ENCODE measurements at regions not wholly inside any gene's neighbourhood (a gene's known extent, or its start where the extent isn't known, plus 50 kb on each side); places are given as distances from the start of the nearest gene placed in this dataset.

GRCh38 chr2:156124458-156124857 lies 208.1 kb downstream of the NR4A2 start:
- H3K27me3 ChIP-seq (replicated peaks in 1 of 4; ENCODE audit: control insufficient read depth in 3 of 4, extremely low read depth in 1 of 4, insufficient read depth in 3 of 4, low read length in 3 of 4): no peaks in the 10 kb centered on the region
- H3K36me3 ChIP-seq (ENCODE audit: control insufficient read depth in 2 of 4, insufficient read depth in 4 of 4, low read length in 3 of 4): no peaks in the 10 kb centered on the region
- H2BK120ac ChIP-seq (replicated peaks; ENCODE audit: low read depth, low read length): no peak overlapping the region
- no peaks in the 10 kb centered on the region for H4K20me1 ChIP-seq (replicated peaks in 1 of 2; ENCODE audit: control insufficient read depth in 1 of 2, insufficient read depth in 2 of 2, low read length in 2 of 2)
- DNase-seq (ENCODE audit: low read depth in 1 of 2, low spot score in 2 of 2): no peak
- H3K23me2 ChIP-seq (ENCODE audit: low read depth, low read length): no peaks in the 10 kb centered on the region
- H4K5ac ChIP-seq (ENCODE audit: insufficient read length, low read depth, low read length): no peak overlapping the region
- no peak overlapping the region for H3K23ac ChIP-seq (ENCODE audit: insufficient read length)
- H3K4me2 ChIP-seq (ENCODE audit: insufficient read depth in 1 of 2, low read depth in 2 of 2, low read length in 2 of 2): peak overlapping the region in 1 of 2 experiments; percentile 24; a peak in 1 of 4 replicates
- no peak overlapping the region for H3K9ac ChIP-seq (replicated peaks in 1 of 4; ENCODE audit: extremely low read depth in 1 of 4, low read depth in 3 of 4, low read length in 3 of 4)
- H4K8ac ChIP-seq (ENCODE audit: extremely low read depth, insufficient read depth, low read length): no peak overlapping the region
- ChIA-PET CTCF (ENCODE audit: partially characterized antibody) (interaction anchor here (0.9 to 1.3 kb wide), 4 partner anchors 10 to 65 kb away, joined by 3 to 4 read pairs (median 3); no protein-coding TSS in a partner anchor), POLR2A (ENCODE audit: partially characterized antibody) (interaction anchor here (0.6 kb wide), 1 partner anchor 240 kb away, joined by 3 read pairs; no protein-coding TSS in a partner anchor)
- FAIRE-seq: no peak
- H2BK20ac ChIP-seq (ENCODE audit: low read length): no peak overlapping the region
- no peak overlapping the region for H3K14ac ChIP-seq (ENCODE audit: insufficient read length)
- no peak overlapping the region for H3K4me3 ChIP-seq (ENCODE audit: extremely low read depth in 1 of 4, insufficient read depth in 2 of 4, low read depth in 3 of 4, low read length in 4 of 4)
- no peaks in the 10 kb centered on the region; the same call in 1 of the 2 replicates for H3K79me1 ChIP-seq (ENCODE audit: low read depth, low read length)
- no peak overlapping the region for H3K4ac ChIP-seq (replicated peaks; ENCODE audit: insufficient read length, low read depth, low read length)
- no peak overlapping the region for H3K56ac ChIP-seq (replicated peaks; ENCODE audit: insufficient read length, low read depth, low read length)
- no peak overlapping the region for H2BK15ac ChIP-seq (ENCODE audit: low read length)
- H3K79me2 ChIP-seq (ENCODE audit: control insufficient read depth in 1 of 2, insufficient read depth in 2 of 2, low read length in 2 of 2): no peaks in the 10 kb centered on the region
- no peak overlapping the region for H3K27ac ChIP-seq (ENCODE audit: low read depth, low read length)
- H3K18ac ChIP-seq (ENCODE audit: extremely low read depth, low read length): no peak overlapping the region
- no peak overlapping the region for H2AK5ac ChIP-seq (ENCODE audit: low read depth, low read length)
- H2AFZ ChIP-seq (ENCODE audit: low read length): no peak overlapping the region
- H4K91ac ChIP-seq (replicated peaks; ENCODE audit: insufficient read length, low read length): no peak overlapping the region
- H2BK5ac ChIP-seq (ENCODE audit: low read depth, low read length): no peak overlapping the region
- H3K9me3 ChIP-seq (ENCODE audit: insufficient read depth in 2 of 2, low read depth in 1 of 2, low read length in 1 of 2): peaks cover 0 to 7% of the 10 kb centered on the region in 2 experiments; a peak in 2 of 4 replicates
- peaks cover 0 to 2% (median 2%) of the 10 kb centered on the region in 4 experiments; a peak in 3 of 7 replicates for H3K4me1 ChIP-seq (replicated peaks in 1 of 4; ENCODE audit: control insufficient read depth in 3 of 4, insufficient read depth in 4 of 4, low read length in 3 of 4)
- H2BK12ac ChIP-seq (ENCODE audit: low read depth, low read length): no peak overlapping the region
- TF ChIP-seq CHD1 (IDR thresholded peaks at IDR 0.05; ENCODE audit: low read depth, low read length) (no peak), CBX8 (IDR thresholded peaks at IDR 0.05; ENCODE audit: borderline replicate concordance, low read depth, low read length) (no peak), RNF2 (IDR thresholded peaks at IDR 0.05; ENCODE audit: borderline replicate concordance, low read depth, low read length, missing control alignments, poor library complexity, severe bottlenecking) (no peak), TCF12 (IDR thresholded peaks at IDR 0.05; ENCODE audit: low read depth, low read length) (no peak), SRF (IDR thresholded peaks at IDR 0.05; ENCODE audit: low read depth, low read length) (no peak), CTCF (IDR thresholded peaks at IDR 0.05; ENCODE audit: control extremely low read depth in 1 of 3, insufficient read depth in 1 of 3, low read depth in 1 of 3, low read length in 3 of 3) (no peak), ATF2 (IDR thresholded peaks at IDR 0.05; ENCODE audit: low read length) (no peak), GABPA (IDR thresholded peaks at IDR 0.05; ENCODE audit: borderline replicate concordance, insufficient read depth, low read length) (no peak), HDAC6 (IDR thresholded peaks at IDR 0.05; ENCODE audit: low read depth, low read length) (no peak), EGR1 (IDR thresholded peaks at IDR 0.05; ENCODE audit: borderline replicate concordance, low read depth, low read length) (no peak)

Data from H1 (cell line).